GM12878 (cell line): ENCODE measurements at regions not wholly inside any gene's neighbourhood (a gene's known extent, or its start where the extent isn't known, plus 50 kb on each side); places are given as distances from the start of the nearest gene placed in this dataset.

Source experiments
- ATAC-seq: fragments of 200-7000 bp; cut with Tn5 transposase; 3 replicates; pipeline ENCODE4 v1.9.1; 2020; ENCODE audit warnings: mild to moderate bottlenecking, moderate library complexity
- BruUV-seq: library from RNA; stranded (reverse); fragments of 400-500 nt; replicated peaks from 2 replicates; lab custom pipeline; 2021; lab: Mats Ljungman, UMichigan
- CTCF ChIA-PET: fragments of 300-600 bp; sonication (Branson Sonifier 250); formaldehyde crosslinking; extraction: SDS; loops from one replicate; lab custom pipeline; 2021; ENCODE audit warnings: inconsistent platforms; lab: Yijun Ruan, JAX
- POLR2A ChIA-PET: fragments of 350-600 bp; formaldehyde crosslinking; extraction: SDS; loops from one replicate; lab custom pipeline; 2021; ENCODE audit warnings: inconsistent platforms; lab: Charles Lee
- RAD21 ChIA-PET: fragments of 300-600 bp; sonication (Branson Sonifier 250); formaldehyde crosslinking; loops from one replicate; lab custom pipeline; 2023; ENCODE audit warnings: antibody characterized with exemption; ENCODE audit not compliant: unreplicated experiment; lab: Charles Lee
- SMC1A ChIA-PET: fragments of 300-600 bp; sonication (Branson Sonifier 250); formaldehyde crosslinking; loops from one replicate; lab custom pipeline; 2023; ENCODE audit not compliant: unreplicated experiment, uncharacterized antibody; lab: Charles Lee
- DNase-seq: peaks from one replicate; pipeline ENCODE4 v3.0.0-alpha.2; 2011; ENCODE audit warnings: low read depth, low spot score
- FAIRE-seq: peaks from 3 replicates; lab custom pipeline; 2011; peaks lifted over from hg19 to GRCh38; lab: Jason Lieb, UNC
- H2AFZ ChIP-seq: 2 replicates; pipeline ENCODE4 v1.6.0; 2011; ENCODE audit warnings: low read depth, low read length, control low read depth; ENCODE audit not compliant: control insufficient read depth
- H3K27ac ChIP-seq: 2 replicates; pipeline ENCODE4 v1.5.1; 2011; ENCODE audit warnings: control low read depth; ENCODE audit not compliant: control insufficient read depth, insufficient read depth
- H3K27me3 ChIP-seq, 2 experiments: replicated peaks in 1 of 2; 2 replicates each; pipeline versions ENCODE4 v1.6.0 to v1.6.1; 2011; ENCODE audit warnings: low read length in 1 of 2; ENCODE audit not compliant: control insufficient read depth in 2 of 2, insufficient read depth in 2 of 2
- H3K36me3 ChIP-seq, 2 experiments: 2 replicates each; pipeline ENCODE4 v1.5.1; 2011; ENCODE audit warnings: low read length in 1 of 2; ENCODE audit not compliant: control insufficient read depth in 2 of 2, insufficient read depth in 2 of 2
- H3K4me1 ChIP-seq: 2 replicates; pipeline ENCODE4 v1.6.1; 2011; ENCODE audit warnings: mild to moderate bottlenecking, low read length, moderate library complexity, mixed read lengths; ENCODE audit not compliant: control insufficient read depth, insufficient read depth
- H3K4me2 ChIP-seq: 2 replicates; pipeline ENCODE4 v1.6.0; 2011; ENCODE audit warnings: control low read depth; ENCODE audit not compliant: control insufficient read depth, insufficient read depth
- H3K4me3 ChIP-seq: fragments of 200-600 bp; sonication (generic); 2 replicates; pipeline ENCODE4 v1.5.1; 2016
- H3K79me2 ChIP-seq: 2 replicates; pipeline ENCODE4 v1.6.0; 2011; ENCODE audit warnings: low read length; ENCODE audit not compliant: control insufficient read depth, insufficient read depth
- H3K9ac ChIP-seq: 2 replicates; pipeline ENCODE4 v1.8.0; 2011; ENCODE audit warnings: low read length, control low read depth, mixed read lengths; ENCODE audit not compliant: control insufficient read depth, insufficient read depth
- H3K9me3 ChIP-seq: replicated peaks from 3 replicates; pipeline ENCODE4 v1.5.1; 2011; ENCODE audit warnings: mild to moderate bottlenecking, low read length; ENCODE audit not compliant: control insufficient read depth, insufficient read depth
- H4K20me1 ChIP-seq: 2 replicates; pipeline ENCODE4 v1.6.0; 2011; ENCODE audit not compliant: control insufficient read depth, insufficient read depth
- CBFB ChIP-seq: IDR thresholded peaks from 2 replicates; pipeline ENCODE4 v1.6.1; 2016; ENCODE audit warnings: antibody characterized with exemption, low read depth
- CREM ChIP-seq: IDR thresholded peaks from 2 replicates; pipeline ENCODE4 v1.6.1; 2014; ENCODE audit warnings: antibody characterized with exemption, low read depth
- EED ChIP-seq: sonication (generic); IDR thresholded peaks from 2 replicates; pipeline ENCODE4 v1.6.1; 2016; ENCODE audit warnings: antibody characterized with exemption, low read depth
- ELK1 ChIP-seq: IDR thresholded peaks from 2 replicates; pipeline ENCODE4 v1.6.1; 2012; ENCODE audit warnings: low read depth, low read length, improper control_type of control experiment
- JUNB ChIP-seq: IDR thresholded peaks from 2 replicates; pipeline ENCODE4 v1.6.1; 2016; ENCODE audit warnings: antibody characterized with exemption, mild to moderate bottlenecking
- MEF2B ChIP-seq: fragments of 450-650 bp; IDR thresholded peaks from 2 replicates; pipeline ENCODE4 v1.6.1; 2018; ENCODE audit warnings: mild to moderate bottlenecking, moderate library complexity; ENCODE audit not compliant: partially characterized antibody, poor library complexity, severe bottlenecking
- MYC ChIP-seq: IDR thresholded peaks from 2 replicates; pipeline ENCODE4 v1.6.1; 2011; ENCODE audit warnings: mild to moderate bottlenecking, low read length, moderate library complexity, inconsistent platforms; ENCODE audit not compliant: insufficient read depth, insufficient replicate concordance, insufficient read length, severe bottlenecking
- NR2C2 ChIP-seq: IDR thresholded peaks from 2 replicates; pipeline ENCODE4 v1.6.1; 2011; ENCODE audit warnings: borderline replicate concordance, low read depth; ENCODE audit not compliant: control insufficient read depth, insufficient read length
- NR2F1 ChIP-seq: fragments of 450-650 bp; conservative IDR thresholded peaks from 2 replicates; pipeline ENCODE4 v1.6.1; 2017; ENCODE audit warnings: mild to moderate bottlenecking
- PBX3 ChIP-seq: IDR thresholded peaks from 2 replicates; pipeline ENCODE4 v1.6.1; 2011; ENCODE audit warnings: mild to moderate bottlenecking, low read depth, low read length, moderate library complexity; ENCODE audit not compliant: insufficient replicate concordance
- RAD51 ChIP-seq: fragments of 450-650 bp; IDR thresholded peaks from 2 replicates; pipeline ENCODE4 v1.6.1; 2016; ENCODE audit warnings: moderate library complexity, mild to moderate bottlenecking, inconsistent platforms
- RUNX3 ChIP-seq: IDR thresholded peaks from 2 replicates; pipeline ENCODE4 v1.6.1; 2012; ENCODE audit warnings: low read length, inconsistent platforms
- SKIL ChIP-seq: fragments of 450-650 bp; IDR thresholded peaks from 2 replicates; pipeline ENCODE4 v1.6.1; 2017; ENCODE audit warnings: mild to moderate bottlenecking, low read depth, inconsistent platforms; ENCODE audit not compliant: poor library complexity, severe bottlenecking
- TCF3 ChIP-seq: IDR thresholded peaks from 2 replicates; pipeline ENCODE4 v1.6.1; 2012; ENCODE audit warnings: low read depth, mild to moderate bottlenecking, low read length, borderline replicate concordance; ENCODE audit not compliant: insufficient read depth
- TCF7 ChIP-seq: IDR thresholded peaks from 2 replicates; pipeline ENCODE4 v1.6.1; 2014; ENCODE audit warnings: antibody characterized with exemption, borderline replicate concordance
- ZNF592 ChIP-seq: fragments of 450-650 bp; IDR thresholded peaks from 2 replicates; pipeline ENCODE4 v1.6.1; 2017; ENCODE audit warnings: mild to moderate bottlenecking, moderate library complexity
- WGBS: methylation state at CpG from one replicate; pipeline ENCODE4 v1.1.6; 2016; ENCODE audit warnings: low lambda C conversion rate; ENCODE audit not compliant: insufficient replicate concordance, insufficient coverage; ENCODE audit errors: missing lambda C conversion rate; 5-methylcytosine and 5-hydroxymethylcytosine counted together
- in situ Hi-C: fragments of 300-500 bp; cut with MboI; formaldehyde crosslinking; loops from 9 replicates; pipeline ENCODE4 v1.14.3; 2018; ENCODE audit warnings: mixed read lengths
- intact Hi-C: fragments of 100-400 bp; cut with micrococcal nuclease; formaldehyde crosslinking; loops from one replicate; pipeline ENCODE4 v1.14.2; 2022; ENCODE audit not compliant: unreplicated experiment
- TF ChIP-seq, protein P1 (sequence below): IDR thresholded peaks from 2 replicates; pipeline ENCODE4 v1.6.1; 2011; ENCODE audit warnings: low read depth, mild to moderate bottlenecking, low read length, moderate library complexity, borderline replicate concordance; ENCODE audit errors: extremely low read depth

GRCh38 chr15:92561754-92562153, 93.8 kb downstream of the FAM174B start:
- H3K9me3 ChIP-seq, result no peaks in the 10 kb centered on the region
- no peak overlapping the region for H2AFZ ChIP-seq
- H4K20me1 ChIP-seq, result no peaks in the 10 kb centered on the region
- CTCF ChIA-PET, result no interaction called here
- FAIRE-seq, result no peak
- in situ Hi-C loops (no loop called here), intact Hi-C loops (no loop called here)
- BruUV-seq, result no TSS peak
- RAD21 ChIA-PET, result no interaction called here
- ATAC-seq, result no peak
- no peak for DNase-seq
- H3K4me2 ChIP-seq, result no peak overlapping the region
- H3K79me2 ChIP-seq, result no peaks in the 10 kb centered on the region
- 9% methylated on average over 5 of the region's 5 CpGs for whole genome bisulfite sequencing
- H3K9ac ChIP-seq, result no peak overlapping the region
- SMC1A ChIA-PET, result no interaction called here
- H3K4me3 ChIP-seq, result no peak overlapping the region
- POLR2A ChIA-PET, result no interaction called here
- no peaks in the 10 kb centered on the region for H3K4me1 ChIP-seq
- no peak for TF ChIP-seq MYC
- no peak for TF ChIP-seq NR2F1
- TF ChIP-seq CREM, result no peak
- TF ChIP-seq, protein P1, sequence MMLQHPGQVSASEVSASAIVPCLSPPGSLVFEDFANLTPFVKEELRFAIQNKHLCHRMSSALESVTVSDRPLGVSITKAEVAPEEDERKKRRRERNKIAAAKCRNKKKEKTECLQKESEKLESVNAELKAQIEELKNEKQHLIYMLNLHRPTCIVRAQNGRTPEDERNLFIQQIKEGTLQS, result no peak
- TF ChIP-seq TCF7, result no peak
- no peak for TF ChIP-seq PBX3
- TF ChIP-seq SKIL, result no peak
- TF ChIP-seq JUNB, result no peak
- TF ChIP-seq ZNF592, result no peak
- no peak for TF ChIP-seq RUNX3
- no peak for TF ChIP-seq RAD51
- no peak for TF ChIP-seq EED
- no peak for TF ChIP-seq CBFB
- TF ChIP-seq MEF2B, result no peak
- TF ChIP-seq NR2C2, result no peak
- TF ChIP-seq TCF3, result no peak
- no peak for TF ChIP-seq ELK1
- no peaks in the 10 kb centered on the region for H3K36me3 ChIP-seq
- H3K27me3 ChIP-seq, result no peaks in the 10 kb centered on the region
- H3K27ac ChIP-seq, result no peak overlapping the region
